Heart left ventricle (tissue), 13 donors: ENCODE measurements at regions not wholly inside any gene's neighbourhood (a gene's known extent, or its start where the extent isn't known, plus 50 kb on each side); places are given as distances from the start of the nearest gene placed in this dataset.

Experiments used
- CTCF ChIP-seq, 12 donors: fragments of 200-600 bp; sonication (generic) in 4 of 12; IDR thresholded peaks; one replicate each; pipeline versions ENCODE4 v1.5.0 to v1.8.0; 2018 to 2022; ENCODE audit warnings: antibody characterized with exemption in 12 of 12, mild to moderate bottlenecking in 5 of 12
- POLR2A ChIP-seq, 2 donors: fragments of 450-650 bp; IDR thresholded peaks; one replicate each; pipeline ENCODE4 v1.6.1; 2017; ENCODE audit warnings: antibody characterized with exemption in 2 of 2, mild to moderate bottlenecking in 2 of 2, moderate library complexity in 2 of 2
- donor health status: ischemic (EF 13 %, LVEDD 7.1; RV severe dilation, severe dysfunction).
- donor health status: DM: no; HTN: yes; CAD: no.
- donor health status: DM: no; HTN: no; CAD: no.
- donor health status: ischemic (EF 25% LVEDD 6.9; RV normal size, moderate dysfunction).
- donor health status: ischemic (EF 25% LVEDD 5.7; RV mildly dilated, moderate dysfunction).
- donor health status: ischemic (EF 35%, LVEDD 5.7; RV mildly dilated, moderate dysfunction).
- donor health status: nonischemic (EF 11% LVEDD 7.7; RV severe dilation, severe dysfunction).
- donor health status: DM: yes; HTN: yes; CAD: no.
- donor health status: PGD.
- donor health status: ischemic (EF 29% LVEDD 5.4; RV normal size, mild dysfunction).
- donor health status: nonischemic (EF 23%, LVEDD 6.1; RV moderate dilation, normal function).

DNA sequence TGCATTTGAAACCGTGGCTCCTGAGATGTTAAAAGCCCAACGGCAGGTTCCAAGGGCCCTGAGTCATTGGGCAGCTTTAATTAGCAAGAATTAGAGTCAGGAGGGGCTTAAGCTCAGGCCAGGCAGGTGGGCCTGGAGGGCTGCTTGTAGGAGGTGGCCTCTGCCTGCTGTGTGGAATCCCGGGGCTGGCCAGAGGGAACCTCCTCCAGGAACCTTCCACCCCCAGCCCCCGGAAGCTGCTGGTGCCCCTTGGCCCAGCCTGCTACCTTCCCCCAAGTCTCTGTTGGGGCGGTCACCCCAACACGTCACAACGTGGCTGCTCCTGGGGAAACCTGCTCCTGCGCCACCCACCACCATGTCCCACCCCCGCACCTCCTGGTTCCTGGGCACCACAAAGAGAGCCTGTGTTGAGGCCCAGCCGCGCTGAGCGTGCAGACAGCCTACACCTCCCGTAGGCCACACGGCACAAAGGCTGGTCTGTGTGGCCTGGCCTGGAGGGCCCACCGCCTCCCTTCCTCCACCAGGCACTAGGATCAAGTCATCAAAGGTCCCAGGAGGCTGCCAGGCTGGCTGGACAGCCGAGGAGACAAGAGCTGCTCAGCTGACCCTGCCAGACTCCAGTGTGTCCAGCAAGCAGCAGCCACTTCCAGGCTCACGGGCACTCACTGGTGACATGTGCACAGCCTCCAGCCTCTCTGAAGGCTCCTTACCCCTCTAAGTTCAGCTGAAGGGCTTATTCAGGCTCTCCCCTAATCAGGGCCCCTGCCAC lies 86.3 kb downstream of the SNX5 start:
- TF ChIP-seq CTCF (IDR thresholded peaks at IDR 0.05) (no peak), POLR2A (IDR thresholded peaks at IDR 0.05) (no peak)
